Spinal cord (tissue), 9 donors: ENCODE measurements at regions not wholly inside any gene's neighbourhood (a gene's known extent, or its start where the extent isn't known, plus 50 kb on each side); places are given as distances from the start of the nearest gene placed in this dataset.

Experiments used
- DNase-seq, 6 donors: peaks; one replicate each; pipeline versions ENCODE4 v3.0.0 to v3.0.0-alpha.2; 2013 to 2015; ENCODE audit warnings: low spot score in 6 of 6, low read depth in 4 of 6
- H3K27ac ChIP-seq: one replicate; pipeline ENCODE4 v1.5.1; 2013; ENCODE audit warnings: low read depth, low read length, control low read depth
- H3K27me3 ChIP-seq: one replicate; pipeline ENCODE4 v1.6.1; 2013; ENCODE audit warnings: low read length; ENCODE audit not compliant: control insufficient read depth, insufficient read depth
- H3K36me3 ChIP-seq: one replicate; pipeline ENCODE4 v1.6.1; 2013; ENCODE audit warnings: low read length; ENCODE audit not compliant: control insufficient read depth, insufficient read depth
- H3K4me1 ChIP-seq: one replicate; pipeline ENCODE4 v1.6.1; 2013; ENCODE audit warnings: low read length; ENCODE audit not compliant: control insufficient read depth, insufficient read depth
- H3K4me3 ChIP-seq: one replicate; pipeline ENCODE4 v1.5.1; 2013; ENCODE audit warnings: low read depth, low read length, control low read depth
- H3K9me3 ChIP-seq: one replicate; pipeline ENCODE4 v1.6.1; 2013; ENCODE audit warnings: low read length; ENCODE audit not compliant: control insufficient read depth, insufficient read depth
- WGBS: methylation state at CpG from one replicate; pipeline ENCODE4 v1.1.5; 2013; ENCODE audit warnings: missing lambda C conversion rate; ENCODE audit not compliant: insufficient coverage; 5-methylcytosine and 5-hydroxymethylcytosine counted together
- donor health status: healthy.

DNA sequence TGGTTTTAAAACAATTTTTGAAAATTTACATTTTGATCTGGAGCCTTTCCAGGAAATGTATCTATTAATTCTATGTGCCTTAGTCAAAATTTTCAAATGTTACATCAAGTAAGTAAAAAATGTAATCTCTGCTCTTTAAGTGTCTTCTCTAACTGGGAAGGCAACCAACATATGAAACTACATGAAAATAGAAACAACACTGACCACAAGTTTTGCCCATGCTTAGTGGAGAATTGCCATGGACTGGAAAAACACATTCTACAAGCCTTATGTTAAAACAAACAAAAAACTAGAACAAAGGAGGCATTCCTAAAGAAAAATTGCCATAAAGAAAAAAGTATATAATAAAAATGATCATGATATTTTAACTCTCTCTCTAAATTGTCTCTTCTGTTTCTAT, 75.9 kb upstream of the SPRED1 start:
- no peak for DNase-seq
- no peaks in the 10 kb centered on the region for H3K4me1 ChIP-seq
- H3K9me3 ChIP-seq: no peaks in the 10 kb centered on the region
- no peak overlapping the region for H3K4me3 ChIP-seq
- H3K36me3 ChIP-seq: no peaks in the 10 kb centered on the region
- H3K27ac ChIP-seq: no peak overlapping the region
- H3K27me3 ChIP-seq: no peaks in the 10 kb centered on the region

DNA sequence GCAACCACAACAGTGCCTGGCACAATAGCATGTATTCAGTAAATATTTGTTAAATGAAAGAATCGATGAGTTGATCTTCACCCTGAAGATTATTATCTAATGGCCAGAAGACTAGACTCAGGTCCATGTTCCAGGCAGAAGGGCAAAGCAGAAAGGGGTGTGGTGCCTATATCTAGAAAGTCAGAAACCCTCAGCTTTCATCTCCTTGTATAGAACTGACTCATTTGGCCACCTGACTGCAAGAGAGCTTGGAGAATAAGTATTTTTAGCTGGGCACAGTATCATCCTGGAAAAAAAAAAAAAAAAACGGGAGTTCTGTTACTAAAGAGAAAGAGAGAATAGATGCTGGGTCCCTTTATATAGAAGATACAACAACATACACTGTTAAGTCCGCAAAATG, 69.7 kb upstream of the SPRED1 start:
- Histone ChIP-seq H3K4me1 (no peaks in the 10 kb centered on the region), H3K27me3 (no peaks in the 10 kb centered on the region), H3K36me3 (no peaks in the 10 kb centered on the region), H3K9me3 (no peaks in the 10 kb centered on the region), H3K27ac (no peak overlapping the region), H3K4me3 (no peak overlapping the region)
- no peak for DNase-seq
- no CpG with 5 or more reads among the region's 3 CpGs for WGBS

- WGBS: 83% methylated on average over 3 of the region's 3 CpGs
- DNase-seq: no peak
These were observed 66.1 kb upstream of the SPRED1 start for GRCh38 chr15:38186507-38186906.

DNA sequence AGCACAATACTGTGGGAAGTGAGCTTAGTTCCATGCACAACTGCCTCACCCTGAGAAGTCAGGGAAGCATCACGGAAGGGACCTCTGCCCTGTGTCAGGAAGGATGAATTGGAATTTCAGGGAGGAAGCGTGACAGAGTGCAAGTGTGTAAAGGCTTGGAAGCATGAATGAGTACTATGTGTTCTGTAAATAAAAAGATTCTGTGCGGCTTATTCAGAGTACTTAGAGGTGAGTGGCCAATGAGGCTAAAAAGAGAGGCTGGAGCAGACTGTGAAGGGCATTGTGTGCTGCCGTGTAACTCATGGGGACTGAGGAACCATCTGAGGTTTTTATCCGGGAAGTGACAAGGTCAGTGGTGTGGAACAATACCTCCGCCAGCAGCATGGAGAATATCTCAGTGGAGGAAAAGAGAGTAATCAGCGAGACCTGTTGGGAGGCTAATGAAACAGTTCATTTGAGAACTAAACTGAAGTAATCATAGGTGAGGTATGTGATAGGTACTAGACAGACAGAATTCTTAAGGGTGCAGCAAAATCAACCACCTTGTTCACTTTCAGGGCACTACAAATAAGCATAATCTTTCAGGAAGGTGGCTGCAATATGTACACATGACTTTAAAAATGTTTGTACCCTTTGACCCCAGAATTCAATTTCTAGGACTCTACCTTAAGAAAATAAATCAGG, 64.9 kb upstream of the SPRED1 start:
- no peak overlapping the region for H3K4me3 ChIP-seq
- 23% methylated on average over 7 of the region's 7 CpGs for WGBS
- H3K9me3 ChIP-seq: no peaks in the 10 kb centered on the region
- H3K36me3 ChIP-seq: no peaks in the 10 kb centered on the region
- H3K27me3 ChIP-seq: no peaks in the 10 kb centered on the region
- peak in 2 of 6 donors; percentile 17 to 40 for DNase-seq
- no peak overlapping the region for H3K27ac ChIP-seq
- H3K4me1 ChIP-seq: no peaks in the 10 kb centered on the region

More at GRCh38 chr15:38186507-38186906, 66.1 kb upstream of the SPRED1 start:
- no peaks in the 10 kb centered on the region for H3K4me1 ChIP-seq
- no peak overlapping the region for H3K27ac ChIP-seq
- no peak overlapping the region for H3K4me3 ChIP-seq
- no peaks in the 10 kb centered on the region for H3K27me3 ChIP-seq
- H3K36me3 ChIP-seq: no peaks in the 10 kb centered on the region
- no peaks in the 10 kb centered on the region for H3K9me3 ChIP-seq

- Histone ChIP-seq H3K36me3 (no peaks in the 10 kb centered on the region), H3K9me3 (no peaks in the 10 kb centered on the region), H3K27me3 (no peaks in the 10 kb centered on the region), H3K4me3 (no peak overlapping the region), H3K27ac (no peak overlapping the region), H3K4me1 (no peaks in the 10 kb centered on the region)
- 95% methylated on average over 5 of the region's 5 CpGs for WGBS
- DNase-seq: no peak
These were observed 62.9 kb upstream of the SPRED1 start for GRCh38 chr15:38189671-38190295.

- no peaks in the 10 kb centered on the region for H3K9me3 ChIP-seq
- H3K27me3 ChIP-seq: no peaks in the 10 kb centered on the region
- DNase-seq: no peak
- no peak overlapping the region for H3K27ac ChIP-seq
- H3K36me3 ChIP-seq: no peaks in the 10 kb centered on the region
- no peak overlapping the region for H3K4me3 ChIP-seq
- WGBS: 91% methylated on average over 7 of the region's 10 CpGs
- H3K4me1 ChIP-seq: no peaks in the 10 kb centered on the region
These were observed 62.1 kb upstream of the SPRED1 start for GRCh38 chr15:38190501-38190900.

DNA sequence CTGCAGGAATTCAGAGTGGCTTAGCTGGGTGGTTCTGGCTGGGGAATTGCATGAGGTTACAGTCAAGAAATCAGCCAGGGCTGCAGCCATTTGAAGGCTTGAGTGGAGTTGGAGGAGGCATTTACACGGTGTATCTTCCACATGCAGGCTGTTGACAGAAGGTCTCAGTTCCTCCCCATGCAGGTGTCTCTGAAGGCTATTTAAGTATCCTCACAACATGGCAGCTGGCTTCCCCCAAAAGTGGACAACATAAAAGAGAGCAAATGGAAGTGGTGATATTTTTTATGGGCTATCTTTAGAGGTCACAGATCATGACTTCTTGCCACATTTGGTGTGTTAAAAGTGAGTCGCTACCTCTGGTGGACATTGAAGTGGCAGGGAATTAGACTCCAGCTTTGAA, 60.1 kb upstream of the SPRED1 start:
- DNase-seq: no peak
- no peak overlapping the region for H3K4me3 ChIP-seq

GRCh38 chr15:38193496-38193895, 59.1 kb upstream of the SPRED1 start:
- no CpG with 5 or more reads among the region's 1 CpG for WGBS
- no peaks in the 10 kb centered on the region for H3K9me3 ChIP-seq
- DNase-seq: no peak
- H3K4me1 ChIP-seq: no peaks in the 10 kb centered on the region
- no peaks in the 10 kb centered on the region for H3K27me3 ChIP-seq
- no peaks in the 10 kb centered on the region for H3K36me3 ChIP-seq
- H3K27ac ChIP-seq: no peak overlapping the region
- H3K4me3 ChIP-seq: no peak overlapping the region

More for the DNA sequence above, 60.1 kb upstream of the SPRED1 start:
- H3K27ac ChIP-seq: no peak overlapping the region
- WGBS: no CpG with 5 or more reads among the region's 2 CpGs
- no peaks in the 10 kb centered on the region for H3K36me3 ChIP-seq
- no peaks in the 10 kb centered on the region for H3K27me3 ChIP-seq
- H3K4me1 ChIP-seq: no peaks in the 10 kb centered on the region
- no peaks in the 10 kb centered on the region for H3K9me3 ChIP-seq

DNA sequence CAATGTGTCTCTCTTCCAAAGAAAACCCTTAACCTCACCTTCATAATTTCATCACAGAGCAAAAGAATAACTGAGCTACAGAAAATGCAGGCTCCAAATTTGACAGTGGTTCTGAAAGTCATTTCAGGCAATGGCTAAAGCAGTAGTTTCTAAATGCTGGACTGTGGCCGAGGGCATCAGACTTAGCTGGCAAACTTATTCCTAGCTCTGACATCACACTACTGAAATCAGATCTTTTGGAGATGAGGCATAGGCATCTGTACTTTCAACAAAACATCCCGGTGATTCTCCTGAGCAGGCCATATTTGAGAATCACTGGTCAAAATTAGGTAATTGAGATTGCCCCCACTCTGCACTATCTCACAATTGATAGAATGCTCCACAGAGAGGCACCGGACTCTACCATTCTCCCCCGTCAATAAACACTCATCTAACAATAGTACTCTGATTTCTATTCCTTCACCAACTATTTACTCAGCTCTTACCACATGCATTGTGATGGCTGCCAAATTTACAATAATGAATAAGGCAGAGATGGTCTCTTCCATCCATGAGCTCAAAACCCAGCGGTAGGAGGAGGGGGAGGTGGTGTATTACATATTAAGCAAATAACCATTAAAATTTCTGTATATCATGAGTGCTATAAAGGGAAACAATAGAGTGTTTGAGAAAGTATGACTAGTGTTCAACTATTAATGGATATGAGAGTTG, 57.3 kb upstream of the SPRED1 start:
- DNase-seq: no peak
- 90% methylated on average over 3 of the region's 5 CpGs for WGBS
- no peaks in the 10 kb centered on the region for H3K36me3 ChIP-seq
- no peak overlapping the region for H3K4me3 ChIP-seq
- no peaks in the 10 kb centered on the region for H3K27me3 ChIP-seq
- H3K4me1 ChIP-seq: no peaks in the 10 kb centered on the region
- no peak overlapping the region for H3K27ac ChIP-seq
- no peaks in the 10 kb centered on the region for H3K9me3 ChIP-seq

DNA sequence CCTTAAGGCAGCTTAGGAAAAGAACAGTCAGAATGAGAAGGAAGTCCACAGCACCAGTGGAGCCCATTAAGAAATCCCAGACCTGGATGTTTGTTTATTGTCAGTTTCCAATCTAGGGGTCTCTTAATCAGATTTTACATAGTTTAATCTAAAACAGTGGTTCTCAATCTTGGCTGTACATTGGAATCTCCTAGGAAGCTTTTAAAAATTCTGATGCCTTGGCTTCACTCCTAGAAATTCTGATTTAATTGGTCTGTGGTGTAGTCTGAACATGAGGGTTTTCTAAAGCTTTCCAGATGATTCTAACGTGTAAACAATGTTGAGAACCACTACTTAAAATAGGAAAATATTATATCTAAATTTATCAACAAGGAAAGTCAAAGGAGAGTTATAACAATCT, 56.6 kb upstream of the SPRED1 start:
- Histone ChIP-seq H3K27ac (no peak overlapping the region), H3K9me3 (no peaks in the 10 kb centered on the region), H3K36me3 (no peaks in the 10 kb centered on the region), H3K4me1 (no peaks in the 10 kb centered on the region), H3K27me3 (no peaks in the 10 kb centered on the region), H3K4me3 (no peak overlapping the region)
- no peak for DNase-seq
- no CpG with 5 or more reads among the region's 1 CpG for WGBS
